Liver (tissue), 3 donors: ENCODE measurements at regions not wholly inside any gene's neighbourhood (a gene's known extent, or its start where the extent isn't known, plus 50 kb on each side); places are given as distances from the start of the nearest gene placed in this dataset.

Experiments
- EGR1 ChIP-seq, 2 donors: IDR thresholded peaks; 2 replicates each; pipeline ENCODE4 v1.6.1; 2016 to 2018; ENCODE audit warnings: antibody characterized with exemption in 2 of 2, low read depth in 2 of 2
- FOXA1 ChIP-seq: IDR thresholded peaks from 2 replicates; pipeline ENCODE4 v1.6.1; 2016; ENCODE audit warnings: antibody characterized with exemption
- GABPA ChIP-seq, 2 donors: IDR thresholded peaks in 1 of 2; conservative IDR thresholded peaks in 1 of 2; 2 replicates each; pipeline ENCODE4 v1.6.1; 2016; ENCODE audit warnings: antibody characterized with exemption in 2 of 2, mild to moderate bottlenecking in 1 of 2, moderate library complexity in 1 of 2
- JUND ChIP-seq, 2 donors: IDR thresholded peaks; 2 replicates each; pipeline ENCODE4 v1.6.1; 2016; ENCODE audit warnings: antibody characterized with exemption in 2 of 2
- NR2F2 ChIP-seq: IDR thresholded peaks from 2 replicates; pipeline ENCODE4 v1.6.1; 2016; ENCODE audit warnings: antibody characterized with exemption
- RAD21 ChIP-seq, 2 donors: IDR thresholded peaks; 2 replicates each; pipeline ENCODE4 v1.6.1; 2016; ENCODE audit warnings: antibody characterized with exemption in 2 of 2, mild to moderate bottlenecking in 2 of 2
- RXRA ChIP-seq, 2 donors: IDR thresholded peaks; 2 replicates each; pipeline ENCODE4 v1.6.1; 2017 to 2018; ENCODE audit warnings: antibody characterized with exemption in 2 of 2, mild to moderate bottlenecking in 1 of 2
- TAF1 ChIP-seq: conservative IDR thresholded peaks from 2 replicates; pipeline ENCODE4 v1.6.1; 2016; ENCODE audit warnings: antibody characterized with exemption, mild to moderate bottlenecking
- YY1 ChIP-seq: IDR thresholded peaks from 2 replicates; pipeline ENCODE4 v1.6.1; 2016; ENCODE audit warnings: antibody characterized with exemption, mild to moderate bottlenecking
- TF ChIP-seq, protein P1 (sequence below): fragments of 150-350 bp; IDR thresholded peaks from 2 replicates; pipeline ENCODE4 v1.5.1; 2017; ENCODE audit warnings: improper control_type of control experiment, low read depth, low read length; ENCODE audit not compliant: missing input control
- TF ChIP-seq, protein P2 (sequence below): IDR thresholded peaks from 2 replicates; pipeline ENCODE4 v1.6.1; 2016; ENCODE audit warnings: antibody characterized with exemption, mild to moderate bottlenecking
- TF ChIP-seq, protein P3 (sequence below): IDR thresholded peaks from 2 replicates; pipeline ENCODE4 v1.6.1; 2016; ENCODE audit warnings: antibody characterized with exemption
- TF ChIP-seq, protein P4 (sequence below): IDR thresholded peaks from 2 replicates; pipeline ENCODE4 v1.6.1; 2016; ENCODE audit warnings: antibody characterized with exemption
- TF ChIP-seq, protein P5 (sequence below): IDR thresholded peaks from 2 replicates; pipeline ENCODE4 v1.6.1; 2016; ENCODE audit warnings: antibody characterized with exemption
- donor health status: healthy.
- donor health status: healthy.

DNA sequence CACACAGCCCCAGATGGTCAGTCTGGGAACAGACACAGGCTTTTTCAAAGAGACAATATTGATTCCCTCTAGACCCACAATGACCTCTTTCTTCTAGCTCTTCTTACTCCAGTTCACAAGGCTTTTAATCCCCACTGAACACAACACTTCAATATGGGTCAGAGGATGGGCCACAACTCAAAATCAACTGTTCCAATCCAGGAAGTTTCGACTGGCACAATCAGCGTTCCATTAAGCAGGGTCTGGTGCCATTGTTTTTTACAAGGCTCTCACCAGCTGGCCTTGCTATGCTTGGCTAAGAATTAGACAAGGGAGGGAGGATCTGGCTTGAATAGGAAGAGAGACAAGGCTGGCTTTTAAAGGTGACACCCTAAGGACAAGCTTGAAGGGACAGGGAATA is 199.4 kb upstream of the SLC24A2 start:
- TF ChIP-seq, protein P1, sequence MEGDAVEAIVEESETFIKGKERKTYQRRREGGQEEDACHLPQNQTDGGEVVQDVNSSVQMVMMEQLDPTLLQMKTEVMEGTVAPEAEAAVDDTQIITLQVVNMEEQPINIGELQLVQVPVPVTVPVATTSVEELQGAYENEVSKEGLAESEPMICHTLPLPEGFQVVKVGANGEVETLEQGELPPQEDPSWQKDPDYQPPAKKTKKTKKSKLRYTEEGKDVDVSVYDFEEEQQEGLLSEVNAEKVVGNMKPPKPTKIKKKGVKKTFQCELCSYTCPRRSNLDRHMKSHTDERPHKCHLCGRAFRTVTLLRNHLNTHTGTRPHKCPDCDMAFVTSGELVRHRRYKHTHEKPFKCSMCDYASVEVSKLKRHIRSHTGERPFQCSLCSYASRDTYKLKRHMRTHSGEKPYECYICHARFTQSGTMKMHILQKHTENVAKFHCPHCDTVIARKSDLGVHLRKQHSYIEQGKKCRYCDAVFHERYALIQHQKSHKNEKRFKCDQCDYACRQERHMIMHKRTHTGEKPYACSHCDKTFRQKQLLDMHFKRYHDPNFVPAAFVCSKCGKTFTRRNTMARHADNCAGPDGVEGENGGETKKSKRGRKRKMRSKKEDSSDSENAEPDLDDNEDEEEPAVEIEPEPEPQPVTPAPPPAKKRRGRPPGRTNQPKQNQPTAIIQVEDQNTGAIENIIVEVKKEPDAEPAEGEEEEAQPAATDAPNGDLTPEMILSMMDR: no peak
- TF ChIP-seq, protein P2, sequence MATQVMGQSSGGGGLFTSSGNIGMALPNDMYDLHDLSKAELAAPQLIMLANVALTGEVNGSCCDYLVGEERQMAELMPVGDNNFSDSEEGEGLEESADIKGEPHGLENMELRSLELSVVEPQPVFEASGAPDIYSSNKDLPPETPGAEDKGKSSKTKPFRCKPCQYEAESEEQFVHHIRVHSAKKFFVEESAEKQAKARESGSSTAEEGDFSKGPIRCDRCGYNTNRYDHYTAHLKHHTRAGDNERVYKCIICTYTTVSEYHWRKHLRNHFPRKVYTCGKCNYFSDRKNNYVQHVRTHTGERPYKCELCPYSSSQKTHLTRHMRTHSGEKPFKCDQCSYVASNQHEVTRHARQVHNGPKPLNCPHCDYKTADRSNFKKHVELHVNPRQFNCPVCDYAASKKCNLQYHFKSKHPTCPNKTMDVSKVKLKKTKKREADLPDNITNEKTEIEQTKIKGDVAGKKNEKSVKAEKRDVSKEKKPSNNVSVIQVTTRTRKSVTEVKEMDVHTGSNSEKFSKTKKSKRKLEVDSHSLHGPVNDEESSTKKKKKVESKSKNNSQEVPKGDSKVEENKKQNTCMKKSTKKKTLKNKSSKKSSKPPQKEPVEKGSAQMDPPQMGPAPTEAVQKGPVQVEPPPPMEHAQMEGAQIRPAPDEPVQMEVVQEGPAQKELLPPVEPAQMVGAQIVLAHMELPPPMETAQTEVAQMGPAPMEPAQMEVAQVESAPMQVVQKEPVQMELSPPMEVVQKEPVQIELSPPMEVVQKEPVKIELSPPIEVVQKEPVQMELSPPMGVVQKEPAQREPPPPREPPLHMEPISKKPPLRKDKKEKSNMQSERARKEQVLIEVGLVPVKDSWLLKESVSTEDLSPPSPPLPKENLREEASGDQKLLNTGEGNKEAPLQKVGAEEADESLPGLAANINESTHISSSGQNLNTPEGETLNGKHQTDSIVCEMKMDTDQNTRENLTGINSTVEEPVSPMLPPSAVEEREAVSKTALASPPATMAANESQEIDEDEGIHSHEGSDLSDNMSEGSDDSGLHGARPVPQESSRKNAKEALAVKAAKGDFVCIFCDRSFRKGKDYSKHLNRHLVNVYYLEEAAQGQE: no peak
- TF ChIP-seq NR2F2 (no peak), FOXA1 (no peak), TAF1 (no peak), YY1 (no peak), GABPA (IDR thresholded peaks at IDR 0.05 in 1 of 2, conservative IDR thresholded peaks at IDR 0.05 in 1 of 2) (no peak), JUND (IDR thresholded peaks at IDR 0.05) (no peak), RXRA (IDR thresholded peaks at IDR 0.05) (no peak), RAD21 (IDR thresholded peaks at IDR 0.05) (no peak), EGR1 (IDR thresholded peaks at IDR 0.05; ENCODE audit: low read depth in 2 of 2) (no peak)
- TF ChIP-seq, protein P3, sequence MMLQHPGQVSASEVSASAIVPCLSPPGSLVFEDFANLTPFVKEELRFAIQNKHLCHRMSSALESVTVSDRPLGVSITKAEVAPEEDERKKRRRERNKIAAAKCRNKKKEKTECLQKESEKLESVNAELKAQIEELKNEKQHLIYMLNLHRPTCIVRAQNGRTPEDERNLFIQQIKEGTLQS: no peak
- TF ChIP-seq, protein P4, sequence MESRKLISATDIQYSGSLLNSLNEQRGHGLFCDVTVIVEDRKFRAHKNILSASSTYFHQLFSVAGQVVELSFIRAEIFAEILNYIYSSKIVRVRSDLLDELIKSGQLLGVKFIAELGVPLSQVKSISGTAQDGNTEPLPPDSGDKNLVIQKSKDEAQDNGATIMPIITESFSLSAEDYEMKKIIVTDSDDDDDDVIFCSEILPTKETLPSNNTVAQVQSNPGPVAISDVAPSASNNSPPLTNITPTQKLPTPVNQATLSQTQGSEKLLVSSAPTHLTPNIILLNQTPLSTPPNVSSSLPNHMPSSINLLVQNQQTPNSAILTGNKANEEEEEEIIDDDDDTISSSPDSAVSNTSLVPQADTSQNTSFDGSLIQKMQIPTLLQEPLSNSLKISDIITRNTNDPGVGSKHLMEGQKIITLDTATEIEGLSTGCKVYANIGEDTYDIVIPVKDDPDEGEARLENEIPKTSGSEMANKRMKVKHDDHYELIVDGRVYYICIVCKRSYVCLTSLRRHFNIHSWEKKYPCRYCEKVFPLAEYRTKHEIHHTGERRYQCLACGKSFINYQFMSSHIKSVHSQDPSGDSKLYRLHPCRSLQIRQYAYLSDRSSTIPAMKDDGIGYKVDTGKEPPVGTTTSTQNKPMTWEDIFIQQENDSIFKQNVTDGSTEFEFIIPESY: no peak
- TF ChIP-seq, protein P5, sequence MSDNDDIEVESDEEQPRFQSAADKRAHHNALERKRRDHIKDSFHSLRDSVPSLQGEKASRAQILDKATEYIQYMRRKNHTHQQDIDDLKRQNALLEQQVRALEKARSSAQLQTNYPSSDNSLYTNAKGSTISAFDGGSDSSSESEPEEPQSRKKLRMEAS: no peak
